ENCODE measurements at regions not wholly inside any gene's neighbourhood (a gene's known extent, or its start where the extent isn't known, plus 50 kb on each side); places are given as distances from the start of the nearest gene placed in this dataset.

DNA sequence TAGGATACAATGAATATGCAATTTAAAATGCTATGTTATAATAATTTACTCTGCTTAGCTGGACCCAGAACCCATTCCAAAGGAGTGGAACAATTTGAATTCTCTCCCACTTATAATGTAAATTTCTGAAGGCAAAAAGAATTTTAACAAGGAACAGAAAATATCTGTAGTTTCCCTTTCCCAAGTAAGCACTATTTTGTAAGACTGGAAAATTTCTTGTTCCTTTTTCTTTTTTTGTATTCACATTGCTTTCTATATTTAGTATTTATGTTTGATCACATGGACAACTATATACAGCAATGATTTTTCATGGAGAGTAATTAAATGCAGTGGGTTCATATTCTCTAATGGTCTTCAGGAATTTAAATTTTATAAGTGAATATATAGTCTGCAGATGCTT lies 127.4 kb downstream of the GPR85 start:
- TF ChIP-seq, protein P1, sequence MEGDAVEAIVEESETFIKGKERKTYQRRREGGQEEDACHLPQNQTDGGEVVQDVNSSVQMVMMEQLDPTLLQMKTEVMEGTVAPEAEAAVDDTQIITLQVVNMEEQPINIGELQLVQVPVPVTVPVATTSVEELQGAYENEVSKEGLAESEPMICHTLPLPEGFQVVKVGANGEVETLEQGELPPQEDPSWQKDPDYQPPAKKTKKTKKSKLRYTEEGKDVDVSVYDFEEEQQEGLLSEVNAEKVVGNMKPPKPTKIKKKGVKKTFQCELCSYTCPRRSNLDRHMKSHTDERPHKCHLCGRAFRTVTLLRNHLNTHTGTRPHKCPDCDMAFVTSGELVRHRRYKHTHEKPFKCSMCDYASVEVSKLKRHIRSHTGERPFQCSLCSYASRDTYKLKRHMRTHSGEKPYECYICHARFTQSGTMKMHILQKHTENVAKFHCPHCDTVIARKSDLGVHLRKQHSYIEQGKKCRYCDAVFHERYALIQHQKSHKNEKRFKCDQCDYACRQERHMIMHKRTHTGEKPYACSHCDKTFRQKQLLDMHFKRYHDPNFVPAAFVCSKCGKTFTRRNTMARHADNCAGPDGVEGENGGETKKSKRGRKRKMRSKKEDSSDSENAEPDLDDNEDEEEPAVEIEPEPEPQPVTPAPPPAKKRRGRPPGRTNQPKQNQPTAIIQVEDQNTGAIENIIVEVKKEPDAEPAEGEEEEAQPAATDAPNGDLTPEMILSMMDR (conservative IDR thresholded peaks at IDR 0.05; ENCODE audit: low read depth, low read length): no peak
- TF ChIP-seq EZH2 (IDR thresholded peaks at IDR 0.05; ENCODE audit: borderline replicate concordance, low read depth, low read length, poor library complexity, severe bottlenecking): no peak

Data from A673 (cell line).